Frontal cortex (tissue), 3 donors: ENCODE measurements at regions not wholly inside any gene's neighbourhood (a gene's known extent, or its start where the extent isn't known, plus 50 kb on each side); places are given as distances from the start of the nearest gene placed in this dataset.
"Not testable (repeated sequence)": the region's sequence is repeated elsewhere in the genome, so short reads cannot be mapped to it uniquely, and the experiment has no call there.

Experiments used
- DNase-seq, 2 donors: peaks; one replicate each; pipeline ENCODE4 v3.0.0; 2012; ENCODE audit warnings: low spot score in 2 of 2
- FAIRE-seq: peaks from 2 replicates; lab custom pipeline; 2012; peaks lifted over from hg19 to GRCh38; lab: Jason Lieb, UNC
- donor health status: control.
- donor health status: control.
- donor health status: control.

DNA sequence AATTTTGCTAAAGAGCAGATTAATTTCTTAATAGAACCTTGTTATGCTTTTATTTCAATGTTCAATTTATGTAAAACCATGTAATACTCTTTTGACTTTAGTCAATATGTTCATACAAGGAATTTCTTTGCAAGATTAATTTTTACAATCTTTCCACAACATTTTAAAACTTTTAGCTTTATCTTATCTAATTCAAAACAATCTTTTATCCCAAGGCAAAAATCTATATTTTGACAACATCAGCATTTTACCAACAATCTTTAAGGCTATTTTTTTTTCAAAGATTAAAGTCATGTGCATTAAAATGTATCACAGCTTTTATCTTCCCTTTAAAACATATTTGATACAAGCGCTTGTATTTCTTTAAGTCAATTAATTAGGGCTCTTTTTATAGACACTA, 914.7 kb downstream of the PLOD2 start:
- FAIRE-seq, result no peak
- no peak for DNase-seq

- FAIRE-seq (no peak), DNase-seq (no peak)
Observed at GRCh38 chr3:145248928-145249327, 912.1 kb downstream of the PLOD2 start.

GRCh38 chr3:145251311-145251710, 909.7 kb downstream of the PLOD2 start:
- DNase-seq (no peak), FAIRE-seq (no peak)

DNA sequence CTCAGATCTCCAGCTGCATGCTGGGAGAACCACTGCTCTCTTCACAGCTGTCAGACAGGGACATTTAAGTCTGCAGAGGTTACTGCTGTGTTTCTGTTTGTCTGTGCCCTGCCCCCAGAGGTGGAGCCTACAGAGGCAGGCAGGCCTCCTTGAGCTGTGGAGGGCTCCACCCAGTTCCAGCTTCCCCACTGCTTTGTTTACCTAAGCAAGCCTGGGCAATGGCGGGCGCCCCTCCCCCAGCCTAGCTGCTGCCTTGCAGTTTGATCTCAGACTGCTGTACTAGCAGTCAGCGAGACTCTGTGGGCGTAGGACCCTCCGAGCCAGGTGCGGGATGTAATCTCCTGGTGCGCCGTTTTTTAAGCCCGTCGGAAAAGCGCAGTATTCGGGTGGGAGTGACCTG, 903.0 kb downstream of the PLOD2 start:
- DNase-seq, FAIRE-seq: not testable (repeated sequence)

GRCh38 chr3:145259166-145259880, 901.7 kb downstream of the PLOD2 start:
- DNase-seq (no peak), FAIRE-seq (no peak)

DNA sequence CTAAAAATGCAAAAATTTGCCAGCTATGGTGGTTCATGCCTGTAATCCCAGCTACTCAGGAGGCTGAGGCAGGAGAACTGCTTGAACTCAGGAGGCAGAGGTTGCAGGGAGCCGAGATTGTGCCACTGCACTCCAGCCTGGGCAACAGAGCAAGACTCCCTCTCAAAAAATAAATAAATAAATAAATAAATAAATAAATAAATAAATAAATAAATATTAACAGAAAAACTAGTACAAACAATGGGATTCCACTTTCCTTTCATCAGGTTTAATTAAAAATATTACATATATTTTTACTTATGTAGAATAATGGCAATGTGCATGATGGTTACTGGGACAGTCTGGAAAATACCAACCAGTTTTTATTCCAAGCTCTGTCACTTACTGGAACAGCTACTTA, 897.5 kb downstream of the PLOD2 start:
- not testable (repeated sequence) for FAIRE-seq, DNase-seq

GRCh38 chr3:145266368-145266767, 894.6 kb downstream of the PLOD2 start:
- DNase-seq, result no peak
- no peak for FAIRE-seq

DNA sequence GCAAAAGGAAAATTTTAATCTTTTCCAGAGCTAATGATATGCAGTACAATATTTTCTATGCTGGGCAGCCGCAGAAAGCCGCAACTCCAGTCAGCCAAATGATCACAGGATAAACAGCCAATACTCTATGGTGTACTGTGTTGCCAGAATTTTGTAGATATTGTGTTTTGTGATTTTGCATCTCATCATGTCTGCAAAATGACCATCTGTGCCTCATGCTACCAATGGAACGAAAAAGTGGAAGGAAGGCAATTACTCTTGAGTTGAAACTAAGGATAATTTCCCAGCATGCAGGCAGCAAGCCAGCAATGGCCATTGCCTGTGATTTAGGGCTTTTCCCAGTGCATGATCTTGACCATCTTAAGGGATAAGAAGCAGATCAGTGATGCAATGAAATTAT, 891.9 kb downstream of the PLOD2 start:
- DNase-seq (no peak), FAIRE-seq (no peak)

DNA sequence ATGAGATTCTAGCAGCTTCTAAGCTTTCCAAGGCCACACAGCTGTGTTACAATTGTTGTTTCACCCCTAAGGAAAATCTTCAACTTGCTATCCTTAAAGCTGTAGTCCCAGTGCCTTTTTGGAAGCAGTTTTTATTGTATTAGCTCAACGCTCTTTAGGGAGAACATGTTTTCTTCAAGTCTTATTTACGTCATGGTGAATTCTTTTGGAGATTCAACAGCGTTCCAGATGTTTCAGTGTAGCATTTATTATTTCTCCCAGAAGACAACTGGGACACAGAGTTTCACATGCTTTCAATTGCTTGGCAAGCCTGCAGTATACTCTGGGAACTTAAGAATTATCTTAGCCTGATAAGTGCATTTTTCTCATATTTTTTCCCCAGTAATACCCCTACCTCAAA, 888.3 kb downstream of the PLOD2 start:
- DNase-seq (no peak), FAIRE-seq (no peak)

DNA sequence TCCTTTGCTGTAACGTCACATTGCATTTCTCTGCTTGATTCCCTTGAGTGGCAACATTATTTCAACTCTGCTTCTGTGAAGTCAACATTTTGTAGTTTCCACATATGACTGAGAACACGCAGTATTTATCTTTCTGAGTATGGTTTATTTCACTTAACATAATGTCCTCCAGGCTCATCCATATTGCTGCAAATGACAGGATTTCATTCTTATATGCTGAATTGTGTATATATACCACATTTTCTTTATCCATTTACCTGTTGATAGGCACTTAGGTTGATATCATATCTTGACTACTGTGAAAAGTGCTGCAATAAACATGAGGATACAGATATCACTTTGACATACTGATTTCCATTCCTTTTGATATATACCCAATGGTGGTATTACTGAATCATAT, 878.5 kb downstream of the PLOD2 start:
- FAIRE-seq (no peak), DNase-seq (no peak)

DNA sequence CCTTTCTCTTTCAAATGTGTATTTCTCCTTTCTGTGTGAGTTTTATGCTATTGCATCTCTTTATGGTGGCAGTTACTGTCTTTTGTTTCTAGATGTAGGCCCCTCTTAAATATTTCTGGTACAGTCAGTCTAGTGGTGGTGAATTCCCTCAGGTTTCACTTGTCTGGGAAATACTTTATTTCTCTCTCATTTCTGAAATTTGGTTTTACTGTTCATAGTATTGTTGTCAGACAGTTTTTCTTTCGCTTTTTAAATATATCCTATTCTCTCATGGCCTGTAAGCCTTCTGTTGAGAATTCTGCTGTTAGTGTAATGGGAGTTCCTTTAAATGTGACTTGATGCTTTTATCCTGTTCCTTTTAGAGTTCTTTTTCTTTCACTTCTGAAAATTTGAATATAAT, 874.0 kb downstream of the PLOD2 start:
- FAIRE-seq (no peak), DNase-seq (no peak)

GRCh38 chr3:145290010-145290409, 871.0 kb downstream of the PLOD2 start:
- FAIRE-seq, result no peak
- no peak for DNase-seq

GRCh38 chr3:145294572-145294971, 866.4 kb downstream of the PLOD2 start:
- no peak for FAIRE-seq
- no peak for DNase-seq

DNA sequence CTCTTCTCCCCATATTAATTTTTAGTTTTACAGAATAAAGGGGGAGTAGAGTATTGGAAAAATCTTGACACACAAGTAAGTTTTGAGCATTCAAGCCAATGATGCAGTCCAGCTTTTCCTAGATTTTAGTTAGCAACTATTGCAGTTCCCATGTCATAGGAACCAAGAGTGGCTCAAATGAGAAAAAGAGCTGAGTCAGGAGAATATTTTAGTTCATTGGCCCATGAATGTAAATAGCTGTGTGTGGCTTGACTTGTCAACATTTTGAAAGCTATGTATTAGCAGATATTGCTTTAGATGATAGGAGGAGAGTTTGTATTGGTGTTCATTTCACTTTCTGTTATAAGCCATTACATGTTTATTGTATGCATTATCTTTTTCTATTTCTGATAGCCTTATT, 853.7 kb downstream of the PLOD2 start:
- DNase-seq (no peak), FAIRE-seq (no peak)

GRCh38 chr3:145313751-145314150, 847.2 kb downstream of the PLOD2 start:
- FAIRE-seq, result no peak
- DNase-seq, result no peak

DNA sequence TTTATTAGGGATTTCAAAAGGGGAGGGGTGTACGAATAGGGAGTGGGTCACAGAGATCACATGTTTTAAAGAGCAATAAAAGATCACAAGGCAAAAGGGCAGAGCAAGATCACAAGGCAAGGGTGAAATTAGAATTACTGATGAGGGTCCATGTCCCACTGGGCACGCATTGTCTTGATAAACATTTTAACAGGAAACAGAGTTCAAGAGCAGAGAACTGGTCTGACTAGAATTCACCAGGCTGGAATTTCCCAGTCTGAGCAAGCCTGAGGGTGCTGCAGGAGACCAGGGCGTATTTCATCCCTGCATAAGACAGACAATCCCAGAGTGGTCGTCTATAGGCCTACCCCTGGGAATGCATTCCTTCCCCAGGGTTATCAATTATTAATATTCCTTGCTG, 844.7 kb downstream of the PLOD2 start:
- not testable (repeated sequence) for DNase-seq, FAIRE-seq

DNA sequence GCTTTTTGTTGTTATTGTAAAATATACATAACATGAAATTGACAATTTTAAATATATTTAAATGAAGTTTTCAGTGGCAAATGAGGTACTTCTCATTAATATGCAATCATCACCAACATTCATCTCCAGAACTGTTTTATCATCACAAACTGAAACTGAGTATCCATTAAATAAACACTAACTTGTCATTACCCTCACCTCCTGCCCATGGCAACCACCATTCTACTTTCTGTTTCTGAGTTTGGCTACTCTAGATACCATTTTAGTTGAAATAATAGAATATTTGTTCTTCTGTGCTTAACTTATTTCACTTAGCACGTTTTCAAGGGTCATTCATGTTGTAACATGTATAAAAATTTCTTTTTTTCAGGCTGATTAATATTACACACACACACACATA, 834.3 kb downstream of the PLOD2 start:
- no peak for DNase-seq
- no peak for FAIRE-seq

DNA sequence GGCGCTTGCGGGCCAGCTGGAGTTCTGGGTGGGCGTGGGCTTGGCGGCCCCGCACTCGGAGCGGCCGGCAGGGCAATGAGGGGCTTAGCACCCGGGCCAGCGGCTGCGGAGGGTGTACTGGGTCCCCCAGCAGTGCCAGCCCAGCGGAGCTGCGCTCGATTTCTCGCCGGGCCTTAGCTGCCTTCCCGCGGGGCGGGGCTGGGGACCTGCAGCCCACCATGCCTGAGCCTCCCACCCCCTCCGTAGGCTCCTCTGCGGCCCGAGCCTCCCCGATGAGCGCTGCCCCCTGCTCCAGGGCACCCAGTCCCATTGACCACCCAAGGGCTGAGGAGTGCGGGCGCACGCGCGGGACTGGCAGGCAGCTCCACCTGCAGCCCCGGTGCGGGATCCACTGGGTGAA, 827.6 kb downstream of the PLOD2 start:
- DNase-seq, FAIRE-seq: not testable (repeated sequence)

GRCh38 chr3:145333931-145334330, 827.1 kb downstream of the PLOD2 start:
- DNase-seq (no peak), FAIRE-seq (no peak)

DNA sequence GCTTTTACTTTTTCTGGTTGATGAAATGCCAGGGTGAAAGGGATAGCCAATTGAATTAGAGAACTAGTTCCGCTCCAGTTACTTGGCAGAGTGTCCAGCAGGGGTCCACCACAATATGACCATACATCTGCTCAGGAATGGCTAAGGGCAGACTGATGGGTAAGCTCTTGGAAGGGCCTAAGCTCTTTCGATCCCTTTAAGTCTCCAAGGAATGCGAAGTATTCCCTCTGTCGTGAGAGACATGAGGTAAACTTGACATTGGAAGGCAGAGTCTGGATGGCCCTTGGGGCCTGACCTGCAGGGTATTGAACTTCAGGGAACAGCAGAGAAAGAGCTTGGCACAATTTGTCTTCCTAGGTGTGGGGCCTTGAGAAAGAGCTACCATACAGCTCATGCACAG, 805.8 kb downstream of the PLOD2 start:
- DNase-seq (no peak), FAIRE-seq (no peak)

- no peak for DNase-seq
- FAIRE-seq, result no peak
Observed at GRCh38 chr3:145357453-145357852, 803.5 kb downstream of the PLOD2 start.

GRCh38 chr3:145359040-145359439, 801.9 kb downstream of the PLOD2 start:
- DNase-seq, result no peak
- FAIRE-seq, result no peak
